Transverse colon (tissue), 4 donors: ENCODE measurements at regions not wholly inside any gene's neighbourhood (a gene's known extent, or its start where the extent isn't known, plus 50 kb on each side); places are given as distances from the start of the nearest gene placed in this dataset.
"Not testable (repeated sequence)": the region's sequence is repeated elsewhere in the genome, so short reads cannot be mapped to it uniquely, and the experiment has no call there.

Experiments used
- DNase-seq: peaks from one replicate; pipeline ENCODE4 v3.0.0-alpha.2; 2019
- H3K27ac ChIP-seq, 4 donors: fragments of 200-600 bp; sonication (generic); 2 replicates each; pipeline ENCODE4 v1.5.1; 2016 to 2018; ENCODE audit warnings: inconsistent platforms in 4 of 4
- H3K27me3 ChIP-seq: fragments of 200-600 bp; sonication (generic); 2 replicates; pipeline ENCODE4 v1.5.1; 2017; ENCODE audit warnings: inconsistent platforms
- H3K36me3 ChIP-seq, 4 donors: fragments of 200-600 bp; sonication (generic); 2 replicates each; pipeline ENCODE4 v1.5.1; 2017 to 2019; ENCODE audit warnings: inconsistent platforms in 4 of 4
- H3K4me1 ChIP-seq, 4 donors: fragments of 200-600 bp; sonication (generic); 2 replicates each; pipeline ENCODE4 v1.5.1; 2017 to 2020; ENCODE audit warnings: inconsistent platforms in 4 of 4
- H3K4me3 ChIP-seq, 4 donors: fragments of 200-600 bp; sonication (generic); 1 replicate in 1 of 4; 2 replicates in 3 of 4; pipeline versions ENCODE4 v1.5.1 to v1.6.1; 2017 to 2019; ENCODE audit warnings: inconsistent platforms in 4 of 4
- H3K9me3 ChIP-seq, 2 donors: fragments of 200-600 bp; sonication (generic); 2 replicates each; pipeline ENCODE4 v1.5.1; 2017 to 2019; ENCODE audit warnings: inconsistent platforms in 2 of 2
- CTCF ChIP-seq, 5 experiments: fragments of 200-600 bp in 3 of 5; fragments of 450-650 bp in 2 of 5; sonication (generic) in 3 of 5; IDR thresholded peaks; 1 replicate in 2 of 5; 2 replicates in 3 of 5; pipeline ENCODE4 v1.5.1; 2016 to 2017; ENCODE audit warnings: antibody characterized with exemption in 5 of 5, inconsistent platforms in 3 of 5, mild to moderate bottlenecking in 2 of 5, moderate library complexity in 1 of 5
- EP300 ChIP-seq: sonication (generic); formaldehyde crosslinking; IDR thresholded peaks from one replicate; pipeline ENCODE4 v1.6.1; 2017; ENCODE audit warnings: antibody characterized with exemption, low read depth
- POLR2A ChIP-seq: fragments of 450-650 bp; IDR thresholded peaks from one replicate; pipeline ENCODE4 v1.6.1; 2016; ENCODE audit warnings: antibody characterized with exemption, mild to moderate bottlenecking, moderate library complexity
- POLR2AphosphoS5 ChIP-seq, 3 donors: sonication (generic); formaldehyde crosslinking; IDR thresholded peaks; one replicate each; pipeline ENCODE4 v1.6.1; 2016; ENCODE audit warnings: antibody characterized with exemption in 3 of 3
- WGBS, 2 donors: methylation state at CpG; one replicate each; pipeline ENCODE4 v1.1.5; 2018; ENCODE audit warnings: low coverage in 1 of 2; 5-methylcytosine and 5-hydroxymethylcytosine counted together
- in situ Hi-C, 4 donors: fragments of 200-750 bp; cut with MboI; loops; one replicate each; pipeline versions ENCODE4 v1.15.0 to v1.15.1; 2017; ENCODE audit warnings: low sequenced_read_pairs in 3 of 4, low pct_ligation_motif_present in 1 of 4, low pct_unique_long_range_greater_than_20kb in 1 of 4
- intact Hi-C: fragments of 100-400 bp; cut with DNase I; formaldehyde crosslinking; loops from one replicate; pipeline ENCODE4 v1.15.1; 2023; ENCODE audit warnings: low total_unique reads

GRCh38 chr16:87150681-87151280, 166.4 kb downstream of the C16orf95 start:
- no peaks in the 10 kb centered on the region for H3K27me3 ChIP-seq
- H3K27ac ChIP-seq: no peak overlapping the region
- peaks cover 0 to 3% of the 10 kb centered on the region in 2 donors for H3K9me3 ChIP-seq
- intact Hi-C loops (no loop called here), in situ Hi-C loops (no loop called here)
- H3K36me3 ChIP-seq: no peaks in the 10 kb centered on the region
- H3K4me1 ChIP-seq: no peaks in the 10 kb centered on the region
- no peak for TF ChIP-seq CTCF (IDR thresholded peaks at IDR 0.05)
- no peak for TF ChIP-seq POLR2A
- WGBS, 2 donors: 58 to 66% methylated on average over 1 to 4 of the region's 4 CpGs
- DNase-seq: no peak
- H3K4me3 ChIP-seq: no peak overlapping the region

DNA sequence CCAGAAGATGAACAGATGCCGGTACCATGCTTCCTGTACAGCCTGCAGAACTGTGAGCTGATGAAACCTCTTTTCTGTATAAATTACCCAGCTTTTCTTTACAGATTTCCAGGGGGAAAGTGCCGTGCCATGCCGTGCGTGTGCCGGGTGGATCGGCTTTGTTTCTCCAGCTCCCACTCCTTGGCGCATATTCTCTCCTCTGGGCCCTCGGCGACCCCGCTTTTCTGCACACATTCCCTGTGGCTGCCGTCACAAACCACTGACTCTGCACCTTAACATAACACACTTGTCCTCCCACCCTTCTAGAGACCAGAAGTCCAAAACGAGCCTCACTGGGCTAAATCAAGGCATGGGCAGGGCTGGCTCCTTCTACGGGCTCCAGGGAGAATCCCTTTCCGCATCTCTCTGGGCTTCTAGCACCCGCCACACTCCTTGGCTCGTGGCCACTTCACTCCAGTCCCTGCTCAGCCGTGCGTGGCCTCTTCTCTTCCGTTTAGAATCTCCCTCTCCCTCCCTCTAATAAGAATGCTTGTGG, 164.9 kb downstream of the C16orf95 start:
- intact Hi-C loops: no loop called here
- Histone ChIP-seq H3K4me3 (no peak overlapping the region), H3K27ac (no peak overlapping the region), H3K36me3 (no peaks in the 10 kb centered on the region), H3K9me3 (peaks cover 0 to 3% of the 10 kb centered on the region in 2 donors), H3K4me1 (no peaks in the 10 kb centered on the region), H3K27me3 (no peaks in the 10 kb centered on the region)
- no peak for TF ChIP-seq CTCF (IDR thresholded peaks at IDR 0.05)
- TF ChIP-seq POLR2AphosphoS5 (IDR thresholded peaks at IDR 0.05): no peak
- no peak for TF ChIP-seq EP300
- no peak for TF ChIP-seq POLR2A
- no peak for DNase-seq
- in situ Hi-C loops: no loop called here
- 87 to 90% methylated on average over 11 to 19 of the region's 19 CpGs for WGBS, 2 donors

DNA sequence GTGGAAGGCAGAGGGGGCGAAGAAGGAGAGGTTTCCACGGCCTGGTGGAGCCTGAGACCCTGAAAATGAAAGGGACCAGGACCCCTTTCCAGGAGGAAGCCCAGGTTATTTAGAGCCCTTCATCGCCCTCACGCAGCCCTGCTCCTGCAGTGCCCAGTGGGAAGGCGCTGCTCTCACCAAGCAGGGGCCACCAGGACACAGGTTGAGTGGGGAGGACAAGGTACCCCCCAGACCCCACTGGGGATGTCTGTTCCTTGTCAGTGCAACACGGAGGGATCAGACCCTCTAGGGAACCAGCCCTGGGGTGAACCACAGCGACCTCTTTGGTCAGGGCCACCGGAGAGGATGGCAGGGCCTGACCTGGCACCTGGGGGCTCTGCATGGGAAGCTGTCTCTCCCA, 163.9 kb downstream of the C16orf95 start:
- DNase-seq: no peak
- H3K4me1 ChIP-seq: no peaks in the 10 kb centered on the region
- intact Hi-C loops (no loop called here), in situ Hi-C loops (no loop called here)
- 84% methylated on average over 8 of the region's 8 CpGs; no CpG with 5 or more reads in 1 of the 2 donors for WGBS, 2 donors
- no peak overlapping the region for H3K4me3 ChIP-seq
- H3K36me3 ChIP-seq: no peaks in the 10 kb centered on the region
- TF ChIP-seq POLR2AphosphoS5 (IDR thresholded peaks at IDR 0.05): no peak
- no peak for TF ChIP-seq EP300
- no peak for TF ChIP-seq POLR2A
- no peak for TF ChIP-seq CTCF (IDR thresholded peaks at IDR 0.05)
- H3K27me3 ChIP-seq: no peaks in the 10 kb centered on the region
- H3K27ac ChIP-seq: no peak overlapping the region
- peaks cover 0 to 3% of the 10 kb centered on the region in 2 donors for H3K9me3 ChIP-seq

GRCh38 chr16:87155315-87155714, 161.9 kb downstream of the C16orf95 start:
- H3K27ac ChIP-seq, in situ Hi-C loops, H3K36me3 ChIP-seq, H3K4me3 ChIP-seq, H3K9me3 ChIP-seq, DNase-seq, H3K27me3 ChIP-seq, intact Hi-C loops, H3K4me1 ChIP-seq: not testable (repeated sequence)
- WGBS, 2 donors: 80 to 88% methylated on average over 2 to 4 of the region's 4 CpGs

DNA sequence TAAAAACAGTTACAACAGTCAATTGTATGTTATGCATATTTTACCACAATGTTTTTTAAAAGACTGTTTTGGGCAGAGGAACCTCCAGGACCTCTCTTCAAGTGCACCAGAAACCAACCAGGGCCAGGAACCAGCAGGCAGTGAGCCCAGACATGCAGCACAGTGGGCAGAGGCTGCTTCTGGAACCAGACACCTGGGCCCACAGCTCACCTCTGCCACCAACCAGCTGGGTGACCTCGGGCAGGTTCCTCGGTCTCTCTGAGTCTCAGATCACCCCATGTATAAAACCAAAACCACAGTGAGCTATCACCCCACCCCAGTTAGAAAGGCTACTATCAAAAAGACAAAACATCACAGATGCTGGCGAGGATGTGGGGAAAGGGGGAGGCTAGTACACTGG, 161.0 kb downstream of the C16orf95 start:
- no peak for DNase-seq
- intact Hi-C loops: no loop called here
- 75% methylated on average over 3 of the region's 3 CpGs; no CpG with 5 or more reads in 1 of the 2 donors for WGBS, 2 donors
- Histone ChIP-seq H3K9me3 (no peaks in the 10 kb centered on the region), H3K4me3 (no peak overlapping the region), H3K36me3 (no peaks in the 10 kb centered on the region), H3K27ac (no peak overlapping the region), H3K4me1 (no peaks in the 10 kb centered on the region), H3K27me3 (peaks cover 3% of the 10 kb centered on the region)
- in situ Hi-C loops: no loop called here
- TF ChIP-seq POLR2AphosphoS5 (IDR thresholded peaks at IDR 0.05) (no peak), POLR2A (no peak), CTCF (IDR thresholded peaks at IDR 0.05) (no peak), EP300 (no peak)
